ENCODE measurements at regions not wholly inside any gene's neighbourhood (a gene's known extent, or its start where the extent isn't known, plus 50 kb on each side); places are given as distances from the start of the nearest gene placed in this dataset.

- Histone ChIP-seq H3K27ac (no peak overlapping the region), H3K4me1 (replicated peaks in 1 of 2) (no peaks in the 10 kb centered on the region), H3K36me3 (replicated peaks in 1 of 2) (no peaks in the 10 kb centered on the region), H3K4me3 (no peak overlapping the region), H3K9me3 (replicated peaks in 1 of 3) (peaks cover 0 to 23% (median 16%) of the 10 kb centered on the region in 3 donors), H3K27me3 (no peaks in the 10 kb centered on the region)
- DNase-seq: no peak
- intact Hi-C loops (cut with DNase I): no loop called here
- WGBS, 4 donors: 50 to 69% (median 59%) methylated on average over 1 of the region's 1 CpG
- TF ChIP-seq CTCF (IDR thresholded peaks at IDR 0.05): no peak
- TF ChIP-seq POLR2A (IDR thresholded peaks at IDR 0.05): no peak
Observed at GRCh38 chr21:26275801-26276200, 105.2 kb upstream of the APP start.

DNA sequence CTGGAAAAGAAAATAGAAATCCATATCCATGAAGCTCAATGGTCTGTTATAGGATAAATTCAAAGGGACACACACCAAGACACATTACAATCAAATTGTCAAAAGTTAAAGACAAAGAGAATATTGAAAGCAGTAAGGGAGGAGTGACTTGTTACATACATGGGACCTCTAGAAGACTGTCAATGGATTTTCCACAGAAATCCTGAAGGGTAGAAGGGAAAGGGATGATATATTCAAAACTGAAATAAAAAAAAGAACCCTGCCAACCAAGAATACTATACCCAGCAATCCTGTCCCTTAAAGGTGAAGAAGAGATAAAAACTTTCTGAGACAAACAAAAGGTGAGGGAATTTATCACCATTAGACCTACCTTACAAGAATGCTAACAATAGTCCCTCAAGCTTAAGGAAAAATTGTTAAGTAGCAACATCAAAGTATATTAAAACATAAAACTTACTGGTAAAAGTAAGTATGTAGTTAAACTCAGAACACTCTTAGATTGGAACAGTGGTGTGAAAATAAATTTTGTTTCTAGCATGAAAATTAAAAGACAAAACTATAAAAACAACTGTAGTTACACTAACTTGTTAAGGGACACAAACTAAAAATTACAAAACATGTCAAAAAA lies 103.2 kb upstream of the APP start:
- TF ChIP-seq POLR2A (IDR thresholded peaks at IDR 0.05) (no peak), CTCF (IDR thresholded peaks at IDR 0.05) (no peak)
- no peak overlapping the region for H3K27ac ChIP-seq
- no peaks in the 10 kb centered on the region for H3K36me3 ChIP-seq (replicated peaks in 1 of 2)
- H3K9me3 ChIP-seq (replicated peaks in 1 of 3): peaks cover 0 to 23% (median 16%) of the 10 kb centered on the region in 3 donors
- H3K27me3 ChIP-seq: no peaks in the 10 kb centered on the region
- intact Hi-C loops (cut with DNase I): no loop called here
- H3K4me3 ChIP-seq: no peak overlapping the region
- no peak for DNase-seq
- no peaks in the 10 kb centered on the region for H3K4me1 ChIP-seq (replicated peaks in 1 of 2)

DNA sequence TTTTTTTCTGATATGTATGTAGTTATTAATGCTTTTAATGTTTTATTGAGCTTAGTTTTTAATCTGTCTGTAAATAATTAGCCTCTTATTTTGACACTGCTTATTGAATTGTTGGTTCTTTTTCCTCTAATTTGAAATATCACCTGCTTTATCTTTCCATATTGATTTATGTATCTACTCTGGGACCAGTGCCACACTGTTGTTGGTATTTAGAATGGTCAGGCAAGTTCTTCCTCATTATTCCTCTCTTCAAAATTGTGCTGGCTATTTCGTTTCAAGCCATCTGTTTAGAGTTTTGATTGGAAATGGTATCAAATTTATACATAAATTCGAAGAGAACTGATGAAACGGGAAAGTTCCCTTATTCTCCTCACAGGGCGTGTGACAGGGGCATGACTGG lies 96.8 kb upstream of the APP start:
- H3K9me3 ChIP-seq (replicated peaks in 1 of 3): peaks cover 0 to under 1% (median 0%) of the 10 kb centered on the region in 3 donors

DNA sequence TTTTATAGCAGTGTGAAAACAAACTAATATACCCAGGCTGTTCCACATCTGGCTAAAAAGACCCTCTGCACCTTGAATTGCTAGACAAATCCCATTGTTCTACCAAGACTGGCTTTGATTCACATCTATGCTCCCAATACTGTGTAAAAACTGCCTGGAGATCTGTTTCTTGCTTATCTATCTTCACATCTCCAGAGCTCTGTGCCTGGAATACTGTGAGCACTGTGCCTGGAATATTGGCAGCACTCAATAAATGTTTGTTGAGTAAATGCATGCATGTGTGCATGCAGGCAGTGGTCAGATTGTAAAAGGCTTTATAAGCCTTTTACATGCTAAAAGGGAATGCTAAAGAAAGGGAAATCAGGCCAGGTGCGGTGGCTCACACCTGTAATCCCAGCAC lies 75.5 kb upstream of the APP start:
- Histone ChIP-seq H3K27ac (no peak overlapping the region), H3K4me3 (no peak overlapping the region), H3K4me1 (replicated peaks in 1 of 2) (no peaks in the 10 kb centered on the region), H3K36me3 (replicated peaks in 1 of 2) (no peaks in the 10 kb centered on the region), H3K9me3 (replicated peaks in 1 of 3) (no peaks in the 10 kb centered on the region), H3K27me3 (no peaks in the 10 kb centered on the region)
- no peak for DNase-seq
- 90 to 100% (median 99%) methylated on average over 1 of the region's 1 CpG for WGBS, 4 donors
- TF ChIP-seq POLR2A (IDR thresholded peaks at IDR 0.05) (no peak), CTCF (IDR thresholded peaks at IDR 0.05) (no peak)
- intact Hi-C loops (cut with DNase I): no loop called here

More for the DNA sequence above, 96.8 kb upstream of the APP start:
- no peak for DNase-seq
- TF ChIP-seq POLR2A (IDR thresholded peaks at IDR 0.05): no peak
- no peak for TF ChIP-seq CTCF (IDR thresholded peaks at IDR 0.05)
- intact Hi-C loops (cut with DNase I): no loop called here
- no peak overlapping the region for H3K4me3 ChIP-seq
- H3K4me1 ChIP-seq (replicated peaks in 1 of 2): no peaks in the 10 kb centered on the region
- 64 to 71% (median 67%) methylated on average over 4 of the region's 4 CpGs for WGBS, 4 donors
- H3K36me3 ChIP-seq (replicated peaks in 1 of 2): no peaks in the 10 kb centered on the region
- no peak overlapping the region for H3K27ac ChIP-seq
- H3K27me3 ChIP-seq: no peaks in the 10 kb centered on the region
